ENCODE measurements at regions not wholly inside any gene's neighbourhood (a gene's known extent, or its start where the extent isn't known, plus 50 kb on each side); places are given as distances from the start of the nearest gene placed in this dataset.

DNA sequence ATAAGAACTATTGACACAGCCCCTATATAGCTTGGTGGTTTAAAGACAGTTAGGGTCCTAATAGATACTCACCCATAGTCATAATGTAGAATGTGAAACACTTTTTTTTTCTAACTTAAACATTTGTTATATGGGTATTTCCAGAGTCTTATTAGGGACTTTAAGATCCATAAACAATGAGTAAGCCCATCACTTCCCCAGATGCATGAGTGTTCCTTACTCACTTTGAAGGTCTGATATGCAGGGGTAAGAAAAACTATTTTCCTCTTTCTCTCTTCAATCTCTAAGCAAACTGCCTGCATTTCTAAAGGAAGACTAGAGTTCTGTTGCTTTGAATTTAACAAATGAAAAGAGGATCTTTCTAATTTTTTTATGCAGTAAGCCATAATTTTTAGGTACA, 443.6 kb upstream of the PITX2 start:
- H3K4me2 ChIP-seq = no peak overlapping the region

DNA sequence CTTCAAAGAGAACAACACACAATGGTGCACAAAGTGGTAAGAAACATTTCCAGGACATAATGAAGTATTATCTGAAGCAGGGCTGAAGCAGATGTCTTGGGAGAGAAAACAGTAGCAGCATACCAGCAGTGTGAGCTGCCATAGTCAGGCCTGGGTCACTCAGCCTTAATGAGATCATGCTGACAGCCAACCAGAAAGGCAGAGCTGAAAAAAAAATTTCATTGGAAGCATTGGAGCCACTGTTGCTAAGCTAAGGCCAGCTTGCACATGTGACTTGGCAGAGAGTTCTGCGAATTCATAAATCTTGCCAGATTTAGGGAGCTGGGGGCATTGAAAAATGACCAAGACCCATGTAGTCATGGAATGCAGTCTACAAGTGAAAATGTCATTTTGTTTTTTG, 444.0 kb upstream of the PITX2 start:
- H3K4me1 ChIP-seq (ENCODE audit: low read depth, poor library complexity, severe bottlenecking) = peaks cover 38% of the 10 kb centered on the region
- no peak overlapping the region for H3K4me2 ChIP-seq
- H3K27me3 ChIP-seq (ENCODE audit: insufficient read depth, low read depth) = no peaks in the 10 kb centered on the region
- TF ChIP-seq, protein P1, sequence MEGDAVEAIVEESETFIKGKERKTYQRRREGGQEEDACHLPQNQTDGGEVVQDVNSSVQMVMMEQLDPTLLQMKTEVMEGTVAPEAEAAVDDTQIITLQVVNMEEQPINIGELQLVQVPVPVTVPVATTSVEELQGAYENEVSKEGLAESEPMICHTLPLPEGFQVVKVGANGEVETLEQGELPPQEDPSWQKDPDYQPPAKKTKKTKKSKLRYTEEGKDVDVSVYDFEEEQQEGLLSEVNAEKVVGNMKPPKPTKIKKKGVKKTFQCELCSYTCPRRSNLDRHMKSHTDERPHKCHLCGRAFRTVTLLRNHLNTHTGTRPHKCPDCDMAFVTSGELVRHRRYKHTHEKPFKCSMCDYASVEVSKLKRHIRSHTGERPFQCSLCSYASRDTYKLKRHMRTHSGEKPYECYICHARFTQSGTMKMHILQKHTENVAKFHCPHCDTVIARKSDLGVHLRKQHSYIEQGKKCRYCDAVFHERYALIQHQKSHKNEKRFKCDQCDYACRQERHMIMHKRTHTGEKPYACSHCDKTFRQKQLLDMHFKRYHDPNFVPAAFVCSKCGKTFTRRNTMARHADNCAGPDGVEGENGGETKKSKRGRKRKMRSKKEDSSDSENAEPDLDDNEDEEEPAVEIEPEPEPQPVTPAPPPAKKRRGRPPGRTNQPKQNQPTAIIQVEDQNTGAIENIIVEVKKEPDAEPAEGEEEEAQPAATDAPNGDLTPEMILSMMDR (conservative IDR thresholded peaks at IDR 0.05; ENCODE audit: low read depth, low read length) = no peak
- no peaks in the 10 kb centered on the region for H4K20me1 ChIP-seq (ENCODE audit: insufficient read depth)
- no peak overlapping the region for H3K4me3 ChIP-seq (IDR thresholded peaks at IDR 0.05; ENCODE audit: insufficient read depth, low read depth, low read length)
- H3K79me2 ChIP-seq (ENCODE audit: insufficient read depth, low read depth) = no peaks in the 10 kb centered on the region
- H3K36me3 ChIP-seq (ENCODE audit: insufficient read depth) = no peaks in the 10 kb centered on the region
- no peak overlapping the region for H3K9ac ChIP-seq
- H3K27ac ChIP-seq = no peak overlapping the region
- H2AFZ ChIP-seq (ENCODE audit: low read depth) = no peak overlapping the region

More for the DNA sequence above, 443.6 kb upstream of the PITX2 start:
- TF ChIP-seq, protein P1 (conservative IDR thresholded peaks at IDR 0.05; ENCODE audit: low read depth, low read length) = no peak
- Histone ChIP-seq H3K4me1 (ENCODE audit: low read depth, poor library complexity, severe bottlenecking) (peaks cover 38% of the 10 kb centered on the region), H3K27ac (no peak overlapping the region), H3K4me3 (IDR thresholded peaks at IDR 0.05; ENCODE audit: insufficient read depth, low read depth, low read length) (no peak overlapping the region), H3K79me2 (ENCODE audit: insufficient read depth, low read depth) (no peaks in the 10 kb centered on the region), H3K27me3 (ENCODE audit: insufficient read depth, low read depth) (no peaks in the 10 kb centered on the region), H3K36me3 (ENCODE audit: insufficient read depth) (no peaks in the 10 kb centered on the region), H2AFZ (ENCODE audit: low read depth) (no peak overlapping the region), H3K9ac (no peak overlapping the region), H4K20me1 (ENCODE audit: insufficient read depth) (no peaks in the 10 kb centered on the region)

DNA sequence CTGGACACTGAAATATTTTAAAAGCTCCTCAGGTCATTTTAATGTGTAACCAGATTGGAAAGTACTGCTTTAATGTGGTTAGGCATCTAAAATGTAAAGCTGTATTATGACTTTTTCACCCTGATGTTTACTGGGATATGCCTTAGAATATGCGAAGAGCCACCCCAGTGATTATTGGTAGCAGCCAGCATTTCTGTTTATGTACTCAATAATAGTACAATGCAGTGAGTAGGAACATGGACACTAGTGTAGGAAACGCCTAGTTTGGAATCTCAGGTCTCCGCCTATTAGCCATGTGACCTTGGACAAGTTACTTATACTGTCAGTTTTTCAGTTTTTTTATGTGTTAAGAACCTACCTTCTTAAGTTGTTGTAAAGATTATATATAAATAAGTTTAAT, 446.0 kb upstream of the PITX2 start:
- Histone ChIP-seq H4K20me1 (ENCODE audit: insufficient read depth) (no peaks in the 10 kb centered on the region), H2AFZ (ENCODE audit: low read depth) (no peak overlapping the region), H3K9ac (no peak overlapping the region), H3K27ac (no peak overlapping the region), H3K79me2 (ENCODE audit: insufficient read depth, low read depth) (no peaks in the 10 kb centered on the region), H3K27me3 (ENCODE audit: insufficient read depth, low read depth) (no peaks in the 10 kb centered on the region), H3K4me2 (no peak overlapping the region), H3K4me1 (ENCODE audit: low read depth, poor library complexity, severe bottlenecking) (peaks cover 23% of the 10 kb centered on the region), H3K36me3 (ENCODE audit: insufficient read depth) (no peaks in the 10 kb centered on the region), H3K4me3 (IDR thresholded peaks at IDR 0.05; ENCODE audit: insufficient read depth, low read depth, low read length) (no peak overlapping the region)
- TF ChIP-seq, protein P1 (conservative IDR thresholded peaks at IDR 0.05; ENCODE audit: low read depth, low read length) = no peak

DNA sequence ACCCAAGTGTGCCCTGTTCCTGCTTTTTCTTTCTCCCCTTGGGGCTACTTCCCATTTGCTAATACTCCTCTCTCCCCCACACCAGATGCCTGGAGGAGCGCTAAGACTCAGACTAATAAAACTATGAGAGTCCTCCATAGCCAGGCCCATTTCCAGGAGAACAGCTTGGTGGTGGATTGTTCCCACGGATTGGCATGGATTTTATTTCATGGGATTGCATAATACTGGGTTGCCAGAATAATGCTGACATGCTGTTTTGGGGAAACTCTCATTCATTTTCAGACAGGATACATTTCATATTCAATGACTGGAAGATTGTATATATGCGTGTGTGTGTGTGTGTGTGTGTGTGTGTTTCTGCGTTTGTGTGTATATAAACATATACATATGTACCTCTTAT, 447.5 kb upstream of the PITX2 start:
- TF ChIP-seq, protein P1 (conservative IDR thresholded peaks at IDR 0.05; ENCODE audit: low read depth, low read length) = no peak
- Histone ChIP-seq H3K4me1 (ENCODE audit: low read depth, poor library complexity, severe bottlenecking) (peaks cover 8% of the 10 kb centered on the region), H3K4me2 (no peak overlapping the region)

More for the DNA sequence above, 447.5 kb upstream of the PITX2 start:
- no peak overlapping the region for H3K27ac ChIP-seq
- no peak overlapping the region for H3K9ac ChIP-seq
- no peaks in the 10 kb centered on the region for H3K27me3 ChIP-seq (ENCODE audit: insufficient read depth, low read depth)
- H3K4me3 ChIP-seq (IDR thresholded peaks at IDR 0.05; ENCODE audit: insufficient read depth, low read depth, low read length) = no peak overlapping the region
- no peaks in the 10 kb centered on the region for H3K79me2 ChIP-seq (ENCODE audit: insufficient read depth, low read depth)
- no peaks in the 10 kb centered on the region for H4K20me1 ChIP-seq (ENCODE audit: insufficient read depth)
- H2AFZ ChIP-seq (ENCODE audit: low read depth) = no peak overlapping the region
- no peaks in the 10 kb centered on the region for H3K36me3 ChIP-seq (ENCODE audit: insufficient read depth)
